Adrenal gland (tissue), 5 donors: ENCODE measurements at regions not wholly inside any gene's neighbourhood (a gene's known extent, or its start where the extent isn't known, plus 50 kb on each side); places are given as distances from the start of the nearest gene placed in this dataset.

ENCODE experiments used
- CTCF ChIP-seq, 6 experiments: fragments of 450-650 bp in 4 of 6; fragments of 200-600 bp in 2 of 6; sonication (generic) in 1 of 6; IDR thresholded peaks; 1 replicate in 5 of 6; 2 replicates in 1 of 6; pipeline versions ENCODE4 v1.5.1 to v1.8.0; 2016 to 2021; ENCODE audit warnings: antibody characterized with exemption in 6 of 6, mild to moderate bottlenecking in 2 of 6, moderate library complexity in 1 of 6
- POLR2A ChIP-seq, 2 donors: fragments of 450-650 bp; IDR thresholded peaks; one replicate each; pipeline ENCODE4 v1.6.1; 2017; ENCODE audit warnings: antibody characterized with exemption in 2 of 2, mild to moderate bottlenecking in 2 of 2, moderate library complexity in 1 of 2
- donor health status: DM: no; HTN: no; CAD: no.

GRCh38 chr20:6495907-6496306 is 271.6 kb upstream of the BMP2 start:
- TF ChIP-seq CTCF (IDR thresholded peaks at IDR 0.05) (no peak), POLR2A (IDR thresholded peaks at IDR 0.05) (no peak)
